ENCODE measurements at regions not wholly inside any gene's neighbourhood (a gene's known extent, or its start where the extent isn't known, plus 50 kb on each side); places are given as distances from the start of the nearest gene placed in this dataset.

DNA sequence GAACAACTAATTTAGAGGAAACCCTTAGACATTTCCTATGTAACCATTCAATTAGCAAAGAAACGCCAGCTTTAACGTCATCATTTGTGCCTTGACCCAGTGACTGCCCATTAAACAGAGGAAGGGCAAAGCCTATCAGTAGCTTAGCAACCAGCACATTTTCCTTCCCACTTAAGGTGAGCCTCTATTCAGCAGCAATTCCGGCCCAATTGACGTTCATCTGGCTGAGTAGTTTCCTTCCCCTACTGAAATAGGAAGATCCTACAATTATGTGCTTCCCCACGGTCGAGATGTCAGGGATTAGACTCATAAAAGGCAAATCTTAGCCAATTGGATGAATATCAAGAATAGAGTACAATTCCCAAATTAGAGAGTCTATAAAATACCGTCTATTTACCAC, 482.1 kb upstream of the ADAMTS5 start:
- TF ChIP-seq, protein P1, sequence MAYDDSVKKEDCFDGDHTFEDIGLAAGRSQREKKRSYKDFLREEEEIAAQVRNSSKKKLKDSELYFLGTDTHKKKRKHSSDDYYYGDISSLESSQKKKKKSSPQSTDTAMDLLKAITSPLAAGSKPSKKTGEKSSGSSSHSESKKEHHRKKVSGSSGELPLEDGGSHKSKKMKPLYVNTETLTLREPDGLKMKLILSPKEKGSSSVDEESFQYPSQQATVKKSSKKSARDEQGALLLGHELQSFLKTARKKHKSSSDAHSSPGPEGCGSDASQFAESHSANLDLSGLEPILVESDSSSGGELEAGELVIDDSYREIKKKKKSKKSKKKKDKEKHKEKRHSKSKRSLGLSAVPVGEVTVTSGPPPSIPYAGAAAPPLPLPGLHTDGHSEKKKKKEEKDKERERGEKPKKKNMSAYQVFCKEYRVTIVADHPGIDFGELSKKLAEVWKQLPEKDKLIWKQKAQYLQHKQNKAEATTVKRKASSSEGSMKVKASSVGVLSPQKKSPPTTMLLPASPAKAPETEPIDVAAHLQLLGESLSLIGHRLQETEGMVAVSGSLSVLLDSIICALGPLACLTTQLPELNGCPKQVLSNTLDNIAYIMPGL (CRISPR knock-in tag; IDR thresholded peaks at IDR 0.05) = no peak
- TF ChIP-seq, protein P2, sequence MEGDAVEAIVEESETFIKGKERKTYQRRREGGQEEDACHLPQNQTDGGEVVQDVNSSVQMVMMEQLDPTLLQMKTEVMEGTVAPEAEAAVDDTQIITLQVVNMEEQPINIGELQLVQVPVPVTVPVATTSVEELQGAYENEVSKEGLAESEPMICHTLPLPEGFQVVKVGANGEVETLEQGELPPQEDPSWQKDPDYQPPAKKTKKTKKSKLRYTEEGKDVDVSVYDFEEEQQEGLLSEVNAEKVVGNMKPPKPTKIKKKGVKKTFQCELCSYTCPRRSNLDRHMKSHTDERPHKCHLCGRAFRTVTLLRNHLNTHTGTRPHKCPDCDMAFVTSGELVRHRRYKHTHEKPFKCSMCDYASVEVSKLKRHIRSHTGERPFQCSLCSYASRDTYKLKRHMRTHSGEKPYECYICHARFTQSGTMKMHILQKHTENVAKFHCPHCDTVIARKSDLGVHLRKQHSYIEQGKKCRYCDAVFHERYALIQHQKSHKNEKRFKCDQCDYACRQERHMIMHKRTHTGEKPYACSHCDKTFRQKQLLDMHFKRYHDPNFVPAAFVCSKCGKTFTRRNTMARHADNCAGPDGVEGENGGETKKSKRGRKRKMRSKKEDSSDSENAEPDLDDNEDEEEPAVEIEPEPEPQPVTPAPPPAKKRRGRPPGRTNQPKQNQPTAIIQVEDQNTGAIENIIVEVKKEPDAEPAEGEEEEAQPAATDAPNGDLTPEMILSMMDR (IDR thresholded peaks at IDR 0.05) = no peak
- TF ChIP-seq CREB1 (CRISPR knock-in tag; IDR thresholded peaks at IDR 0.05) (no peak), ETV6 (CRISPR knock-in tag; IDR thresholded peaks at IDR 0.05) (no peak)
- TF ChIP-seq, protein P3, sequence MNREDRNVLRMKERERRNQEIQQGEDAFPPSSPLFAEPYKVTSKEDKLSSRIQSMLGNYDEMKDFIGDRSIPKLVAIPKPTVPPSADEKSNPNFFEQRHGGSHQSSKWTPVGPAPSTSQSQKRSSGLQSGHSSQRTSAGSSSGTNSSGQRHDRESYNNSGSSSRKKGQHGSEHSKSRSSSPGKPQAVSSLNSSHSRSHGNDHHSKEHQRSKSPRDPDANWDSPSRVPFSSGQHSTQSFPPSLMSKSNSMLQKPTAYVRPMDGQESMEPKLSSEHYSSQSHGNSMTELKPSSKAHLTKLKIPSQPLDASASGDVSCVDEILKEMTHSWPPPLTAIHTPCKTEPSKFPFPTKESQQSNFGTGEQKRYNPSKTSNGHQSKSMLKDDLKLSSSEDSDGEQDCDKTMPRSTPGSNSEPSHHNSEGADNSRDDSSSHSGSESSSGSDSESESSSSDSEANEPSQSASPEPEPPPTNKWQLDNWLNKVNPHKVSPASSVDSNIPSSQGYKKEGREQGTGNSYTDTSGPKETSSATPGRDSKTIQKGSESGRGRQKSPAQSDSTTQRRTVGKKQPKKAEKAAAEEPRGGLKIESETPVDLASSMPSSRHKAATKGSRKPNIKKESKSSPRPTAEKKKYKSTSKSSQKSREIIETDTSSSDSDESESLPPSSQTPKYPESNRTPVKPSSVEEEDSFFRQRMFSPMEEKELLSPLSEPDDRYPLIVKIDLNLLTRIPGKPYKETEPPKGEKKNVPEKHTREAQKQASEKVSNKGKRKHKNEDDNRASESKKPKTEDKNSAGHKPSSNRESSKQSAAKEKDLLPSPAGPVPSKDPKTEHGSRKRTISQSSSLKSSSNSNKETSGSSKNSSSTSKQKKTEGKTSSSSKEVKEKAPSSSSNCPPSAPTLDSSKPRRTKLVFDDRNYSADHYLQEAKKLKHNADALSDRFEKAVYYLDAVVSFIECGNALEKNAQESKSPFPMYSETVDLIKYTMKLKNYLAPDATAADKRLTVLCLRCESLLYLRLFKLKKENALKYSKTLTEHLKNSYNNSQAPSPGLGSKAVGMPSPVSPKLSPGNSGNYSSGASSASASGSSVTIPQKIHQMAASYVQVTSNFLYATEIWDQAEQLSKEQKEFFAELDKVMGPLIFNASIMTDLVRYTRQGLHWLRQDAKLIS (CRISPR knock-in tag; IDR thresholded peaks at IDR 0.05; ENCODE audit: borderline replicate concordance) = no peak
